ENCODE measurements at regions not wholly inside any gene's neighbourhood (a gene's known extent, or its start where the extent isn't known, plus 50 kb on each side); places are given as distances from the start of the nearest gene placed in this dataset.

DNA sequence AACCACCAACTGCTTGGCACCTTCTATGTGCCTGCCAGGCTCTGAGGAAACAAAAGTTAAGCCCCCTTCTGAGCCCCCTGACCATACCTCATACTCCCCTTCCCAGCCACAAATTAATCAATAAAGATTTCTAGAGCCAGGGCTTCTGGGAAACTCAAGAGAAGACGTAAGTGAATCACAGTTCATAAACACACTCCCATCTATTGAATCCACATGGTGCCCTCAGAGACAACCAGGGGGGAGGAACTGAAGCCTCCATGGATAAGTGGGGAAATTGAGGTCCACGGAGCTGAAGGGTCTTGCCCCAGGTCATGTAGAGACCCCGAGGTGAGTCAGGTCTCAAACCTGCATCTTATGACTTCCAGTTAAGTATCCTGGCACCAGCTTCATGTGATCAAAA is 150.6 kb downstream of the MN1 start:
- no CpG with 5 or more reads among the region's 3 CpGs for WGBS (ENCODE audit: extremely low coverage, insufficient read length, low lambda C conversion rate)
- Histone ChIP-seq H2BK120ac (ENCODE audit: low read depth, low read length, poor library complexity, severe bottlenecking) (no peak overlapping the region), H3K79me2 (ENCODE audit: insufficient read depth, low read length) (no peaks in the 10 kb centered on the region), H3K23me2 (ENCODE audit: insufficient read length, low read depth, low read length, poor library complexity, severe bottlenecking) (no peaks in the 10 kb centered on the region), H4K91ac (ENCODE audit: insufficient read length, low read depth, low read length) (no peak overlapping the region), H2BK15ac (ENCODE audit: low read depth, low read length) (no peak overlapping the region), H3K4ac (ENCODE audit: low read depth, low read length) (no peak overlapping the region), H3K4me1 (ENCODE audit: insufficient read depth, low read length) (no peaks in the 10 kb centered on the region), H3K9ac (ENCODE audit: extremely low read depth, insufficient read length, low read length) (no peak overlapping the region), H3K14ac (ENCODE audit: insufficient read depth, low read length) (no peak overlapping the region), H3K9me3 (ENCODE audit: control insufficient read depth, low read depth, low read length) (no peaks in the 10 kb centered on the region), H4K8ac (replicated peaks; ENCODE audit: insufficient read length, low read depth, low read length) (no peak overlapping the region), H3T11ph (ENCODE audit: low read length) (no peak overlapping the region), H4K5ac (ENCODE audit: insufficient read length, low read depth, low read length) (no peak overlapping the region), H3K23ac (ENCODE audit: insufficient read length, low read depth, low read length) (no peak overlapping the region), H3K27ac (ENCODE audit: insufficient read length, low read depth, low read length) (no peak overlapping the region), H2AFZ (ENCODE audit: low read length) (no peak overlapping the region), H3K4me2 (ENCODE audit: insufficient read depth, insufficient read length, low read length) (no peak overlapping the region), H3K79me1 (ENCODE audit: insufficient read depth, low read depth, low read length, poor library complexity, severe bottlenecking) (no peaks in the 10 kb centered on the region), H2BK12ac (ENCODE audit: insufficient read length, low read depth, low read length) (no peak overlapping the region), H2BK20ac (ENCODE audit: low read depth, low read length, poor library complexity, severe bottlenecking) (no peak overlapping the region), H4K20me1 (ENCODE audit: control insufficient read depth, insufficient read depth, insufficient read length) (no peaks in the 10 kb centered on the region), H2AK5ac (ENCODE audit: insufficient read length, low read length) (no peak overlapping the region), H3K18ac (ENCODE audit: insufficient read length, low read depth, low read length) (no peak overlapping the region), H3K56ac (ENCODE audit: insufficient read length, low read depth, low read length) (no peak overlapping the region), H3K27me3 (ENCODE audit: insufficient read depth, low read length) (no peaks in the 10 kb centered on the region), H2BK5ac (ENCODE audit: insufficient read length, low read length) (no peak overlapping the region)
- no peak for DNase-seq
- Mint-ChIP-seq H3K36me3 (ENCODE audit: insufficient read depth in 1 of 3, low read depth in 3 of 3) (no peaks in the 10 kb centered on the region), H3K4me3 (no peak overlapping the region), H3K27me3 (ENCODE audit: low read depth) (peaks cover 36% of the 10 kb centered on the region), H3K4me1 (peaks cover 8 to 12% of the 10 kb centered on the region in 2 experiments), H3K27ac (peak overlapping the region in 1 of 3 experiments; percentile 26; a peak in 1 of 7 replicates), H3K9me3 (peaks cover 0 to 3% of the 10 kb centered on the region in 2 experiments; a peak in 2 of 5 replicates)
- TF ChIP-seq, protein P1, sequence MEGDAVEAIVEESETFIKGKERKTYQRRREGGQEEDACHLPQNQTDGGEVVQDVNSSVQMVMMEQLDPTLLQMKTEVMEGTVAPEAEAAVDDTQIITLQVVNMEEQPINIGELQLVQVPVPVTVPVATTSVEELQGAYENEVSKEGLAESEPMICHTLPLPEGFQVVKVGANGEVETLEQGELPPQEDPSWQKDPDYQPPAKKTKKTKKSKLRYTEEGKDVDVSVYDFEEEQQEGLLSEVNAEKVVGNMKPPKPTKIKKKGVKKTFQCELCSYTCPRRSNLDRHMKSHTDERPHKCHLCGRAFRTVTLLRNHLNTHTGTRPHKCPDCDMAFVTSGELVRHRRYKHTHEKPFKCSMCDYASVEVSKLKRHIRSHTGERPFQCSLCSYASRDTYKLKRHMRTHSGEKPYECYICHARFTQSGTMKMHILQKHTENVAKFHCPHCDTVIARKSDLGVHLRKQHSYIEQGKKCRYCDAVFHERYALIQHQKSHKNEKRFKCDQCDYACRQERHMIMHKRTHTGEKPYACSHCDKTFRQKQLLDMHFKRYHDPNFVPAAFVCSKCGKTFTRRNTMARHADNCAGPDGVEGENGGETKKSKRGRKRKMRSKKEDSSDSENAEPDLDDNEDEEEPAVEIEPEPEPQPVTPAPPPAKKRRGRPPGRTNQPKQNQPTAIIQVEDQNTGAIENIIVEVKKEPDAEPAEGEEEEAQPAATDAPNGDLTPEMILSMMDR (conservative IDR thresholded peaks at IDR 0.05): no peak
